H9 (cell line): ENCODE measurements at regions not wholly inside any gene's neighbourhood (a gene's known extent, or its start where the extent isn't known, plus 50 kb on each side); places are given as distances from the start of the nearest gene placed in this dataset.

ENCODE experiments used
- DNase-seq: peaks from one replicate; pipeline ENCODE4 v3.0.0-alpha.2; 2017
- H2AFZ ChIP-seq: one replicate; pipeline ENCODE4 v1.6.1; 2013; ENCODE audit warnings: mild to moderate bottlenecking, low read length, control low read depth, moderate library complexity
- H2AK5ac ChIP-seq: 2 replicates; pipeline ENCODE4 v1.6.1; 2013; ENCODE audit warnings: low read length, control low read depth, mixed read lengths; ENCODE audit not compliant: insufficient read length
- H2BK120ac ChIP-seq: one replicate; pipeline ENCODE4 v1.6.1; 2013; ENCODE audit warnings: low read depth, mild to moderate bottlenecking, low read length, control low read depth, inconsistent platforms; ENCODE audit not compliant: poor library complexity, severe bottlenecking
- H2BK12ac ChIP-seq: 2 replicates; pipeline ENCODE4 v1.6.1; 2013; ENCODE audit warnings: low read length, control low read depth, mixed read lengths, low read depth; ENCODE audit not compliant: insufficient read length
- H2BK15ac ChIP-seq: 2 replicates; pipeline ENCODE4 v1.6.1; 2013; ENCODE audit warnings: low read depth, low read length, control low read depth
- H2BK20ac ChIP-seq: one replicate; pipeline ENCODE4 v1.6.1; 2013; ENCODE audit warnings: low read depth, mild to moderate bottlenecking, low read length, control low read depth, inconsistent platforms; ENCODE audit not compliant: poor library complexity, severe bottlenecking
- H2BK5ac ChIP-seq: 2 replicates; pipeline ENCODE4 v1.6.1; 2013; ENCODE audit warnings: low read length, control low read depth, mixed read lengths; ENCODE audit not compliant: insufficient read length
- H3K14ac ChIP-seq: 2 replicates; pipeline ENCODE4 v1.6.1; 2013; ENCODE audit warnings: low read length, control low read depth; ENCODE audit not compliant: insufficient read depth
- H3K18ac ChIP-seq: 2 replicates; pipeline ENCODE4 v1.6.1; 2013; ENCODE audit warnings: low read depth, mild to moderate bottlenecking, mixed read lengths, low read length, control low read depth; ENCODE audit not compliant: insufficient read length
- H3K23ac ChIP-seq: 2 replicates; pipeline ENCODE4 v1.6.1; 2013; ENCODE audit warnings: low read length, control low read depth, mixed read lengths, low read depth; ENCODE audit not compliant: insufficient read length
- H3K23me2 ChIP-seq: 2 replicates; pipeline ENCODE4 v1.6.1; 2013; ENCODE audit warnings: low read depth, mild to moderate bottlenecking, mixed read lengths, low read length, control low read depth; ENCODE audit not compliant: insufficient read length, poor library complexity, severe bottlenecking
- H3K27ac ChIP-seq: 2 replicates; pipeline ENCODE4 v1.5.1; 2013; ENCODE audit warnings: low read length, control low read depth, mixed read lengths, low read depth; ENCODE audit not compliant: insufficient read length
- H3K27me3 ChIP-seq: 2 replicates; pipeline ENCODE4 v1.6.1; 2013; ENCODE audit warnings: low read length, control low read depth, inconsistent platforms; ENCODE audit not compliant: insufficient read depth
- H3K4ac ChIP-seq: 2 replicates; pipeline ENCODE4 v1.6.1; 2013; ENCODE audit warnings: low read depth, mild to moderate bottlenecking, control low read depth, inconsistent platforms, low read length, moderate library complexity
- H3K4me1 ChIP-seq: 2 replicates; pipeline ENCODE4 v1.6.1; 2013; ENCODE audit warnings: low read length, control low read depth, inconsistent platforms; ENCODE audit not compliant: insufficient read depth
- H3K4me2 ChIP-seq: 2 replicates; pipeline ENCODE4 v1.6.1; 2013; ENCODE audit warnings: low read length, control low read depth, mixed read lengths; ENCODE audit not compliant: insufficient read length, insufficient read depth
- H3K56ac ChIP-seq: 2 replicates; pipeline ENCODE4 v1.6.1; 2013; ENCODE audit warnings: low read depth, mild to moderate bottlenecking, mixed read lengths, low read length, control low read depth; ENCODE audit not compliant: insufficient read length
- H3K79me1 ChIP-seq: 2 replicates; pipeline ENCODE4 v1.6.1; 2013; ENCODE audit warnings: low read depth, mild to moderate bottlenecking, moderate library complexity, low read length, control low read depth, inconsistent platforms; ENCODE audit not compliant: insufficient read depth, poor library complexity, severe bottlenecking
- H3K79me2 ChIP-seq: 2 replicates; pipeline ENCODE4 v1.6.1; 2013; ENCODE audit warnings: low read length, control low read depth, inconsistent platforms; ENCODE audit not compliant: insufficient read depth
- H3K9ac ChIP-seq: 2 replicates; pipeline ENCODE4 v1.6.1; 2013; ENCODE audit warnings: low read length, control low read depth, mixed read lengths; ENCODE audit not compliant: insufficient read length; ENCODE audit errors: extremely low read depth
- H3K9me3 ChIP-seq: one replicate; pipeline ENCODE4 v1.6.1; 2013; ENCODE audit warnings: low read depth, low read length, inconsistent platforms; ENCODE audit not compliant: control insufficient read depth
- H3T11ph ChIP-seq: one replicate; pipeline ENCODE4 v1.6.1; 2013; ENCODE audit warnings: mild to moderate bottlenecking, low read length, control low read depth, inconsistent platforms
- H4K20me1 ChIP-seq: one replicate; pipeline ENCODE4 v1.6.1; 2013; ENCODE audit not compliant: control insufficient read depth, insufficient read length, insufficient read depth
- H4K5ac ChIP-seq: 2 replicates; pipeline ENCODE4 v1.6.1; 2013; ENCODE audit warnings: low read depth, mild to moderate bottlenecking, mixed read lengths, low read length, control low read depth; ENCODE audit not compliant: insufficient read length
- H4K8ac ChIP-seq: replicated peaks from 2 replicates; pipeline ENCODE4 v1.6.1; 2013; ENCODE audit warnings: low read length, control low read depth, mixed read lengths, low read depth; ENCODE audit not compliant: insufficient read length
- H4K91ac ChIP-seq: 2 replicates; pipeline ENCODE4 v1.6.1; 2013; ENCODE audit warnings: low read depth, mild to moderate bottlenecking, moderate library complexity, mixed read lengths, low read length, control low read depth; ENCODE audit not compliant: insufficient read length
- H3K27ac Mint-ChIP-seq, 3 experiments: 2 replicates in 2 of 3; 3 replicates in 1 of 3; pipeline ENCODE4 v1.8.0; 2020 to 2021; ENCODE audit warnings: mixed read lengths in 3 of 3, mild to moderate bottlenecking in 1 of 3, moderate library complexity in 1 of 3
- H3K27me3 Mint-ChIP-seq: 2 replicates; pipeline ENCODE4 v1.8.0; 2021; ENCODE audit warnings: low read depth, mild to moderate bottlenecking, moderate library complexity, mixed read lengths
- H3K36me3 Mint-ChIP-seq, 3 experiments: 2 replicates in 2 of 3; 3 replicates in 1 of 3; pipeline ENCODE4 v1.8.0; 2020 to 2021; ENCODE audit warnings: low read depth in 3 of 3, mixed read lengths in 3 of 3; ENCODE audit not compliant: insufficient read depth in 1 of 3
- H3K4me1 Mint-ChIP-seq, 2 experiments: 2 replicates each; pipeline ENCODE4 v1.8.0; 2020; ENCODE audit warnings: mixed read lengths in 2 of 2
- H3K4me3 Mint-ChIP-seq, 2 experiments: 2 replicates in 1 of 2; 3 replicates in 1 of 2; pipeline ENCODE4 v1.8.0; 2020 to 2021; ENCODE audit warnings: mild to moderate bottlenecking in 2 of 2, mixed read lengths in 2 of 2, moderate library complexity in 1 of 2
- H3K9me3 Mint-ChIP-seq, 2 experiments: 2 replicates in 1 of 2; 3 replicates in 1 of 2; pipeline ENCODE4 v1.8.0; 2020; ENCODE audit warnings: mild to moderate bottlenecking in 2 of 2, mixed read lengths in 2 of 2, moderate library complexity in 1 of 2
- WGBS: extraction: QIAGEN DNeasy Blood & Tissue Kit; methylation state at CpG from one replicate; pipeline ENCODE4 v1.1.7; 2013; ENCODE audit warnings: missing lambda C conversion rate, low lambda C conversion rate, mixed read lengths; ENCODE audit not compliant: insufficient read length; ENCODE audit errors: extremely low coverage; 5-methylcytosine and 5-hydroxymethylcytosine counted together
- TF ChIP-seq, protein P1 (sequence below): fragments of 200-600 bp; sonication (generic); conservative IDR thresholded peaks from 3 replicates; pipeline ENCODE4 v1.8.0; 2021; ENCODE audit warnings: antibody characterized with exemption, mild to moderate bottlenecking

DNA sequence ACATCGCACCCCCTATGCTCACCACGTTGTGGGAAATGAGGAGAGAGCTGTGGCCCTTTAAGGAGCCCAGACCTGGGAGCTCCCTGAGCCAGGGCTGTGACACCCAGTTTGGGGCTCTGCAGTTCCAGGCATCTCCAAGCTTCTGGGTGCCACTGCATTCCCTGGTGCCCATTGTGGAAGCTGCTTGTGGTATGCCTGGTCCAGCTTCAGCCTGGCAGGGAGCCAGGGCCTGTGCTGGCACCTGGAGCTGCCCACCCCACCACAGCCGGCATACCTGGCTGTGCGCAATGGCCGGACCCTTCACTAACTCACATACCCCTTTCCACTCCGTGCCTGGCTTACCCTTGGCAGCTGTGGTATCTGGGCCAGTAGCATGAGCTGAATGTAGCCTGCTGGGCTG, 107.9 kb upstream of the OR4E1 start:
- Histone ChIP-seq H2AK5ac (no peak overlapping the region), H4K91ac (no peak overlapping the region), H3K18ac (no peak overlapping the region), H3K79me1 (no peaks in the 10 kb centered on the region), H3K4ac (no peak overlapping the region), H2BK20ac (no peak overlapping the region), H3K9ac (no peak overlapping the region), H3K56ac (no peak overlapping the region), H3K27me3 (no peaks in the 10 kb centered on the region), H2BK5ac (no peak overlapping the region), H4K8ac (no peak overlapping the region), H2BK12ac (no peak overlapping the region), H3K23ac (no peak overlapping the region), H3K14ac (no peak overlapping the region), H3K9me3 (no peaks in the 10 kb centered on the region), H2BK120ac (no peak overlapping the region), H3K4me1 (no peaks in the 10 kb centered on the region), H3K23me2 (no peaks in the 10 kb centered on the region), H3K4me2 (no peak overlapping the region), H3K27ac (no peak overlapping the region), H2AFZ (no peak overlapping the region), H2BK15ac (no peak overlapping the region), H4K20me1 (no peaks in the 10 kb centered on the region), H3T11ph (no peak overlapping the region), H3K79me2 (no peaks in the 10 kb centered on the region), H4K5ac (no peak overlapping the region)
- no peaks in the 10 kb centered on the region; a peak in 2 of 7 replicates for H3K36me3 Mint-ChIP-seq
- WGBS = no CpG with 5 or more reads among the region's 6 CpGs
- H3K27ac Mint-ChIP-seq = no peak overlapping the region
- TF ChIP-seq, protein P1, sequence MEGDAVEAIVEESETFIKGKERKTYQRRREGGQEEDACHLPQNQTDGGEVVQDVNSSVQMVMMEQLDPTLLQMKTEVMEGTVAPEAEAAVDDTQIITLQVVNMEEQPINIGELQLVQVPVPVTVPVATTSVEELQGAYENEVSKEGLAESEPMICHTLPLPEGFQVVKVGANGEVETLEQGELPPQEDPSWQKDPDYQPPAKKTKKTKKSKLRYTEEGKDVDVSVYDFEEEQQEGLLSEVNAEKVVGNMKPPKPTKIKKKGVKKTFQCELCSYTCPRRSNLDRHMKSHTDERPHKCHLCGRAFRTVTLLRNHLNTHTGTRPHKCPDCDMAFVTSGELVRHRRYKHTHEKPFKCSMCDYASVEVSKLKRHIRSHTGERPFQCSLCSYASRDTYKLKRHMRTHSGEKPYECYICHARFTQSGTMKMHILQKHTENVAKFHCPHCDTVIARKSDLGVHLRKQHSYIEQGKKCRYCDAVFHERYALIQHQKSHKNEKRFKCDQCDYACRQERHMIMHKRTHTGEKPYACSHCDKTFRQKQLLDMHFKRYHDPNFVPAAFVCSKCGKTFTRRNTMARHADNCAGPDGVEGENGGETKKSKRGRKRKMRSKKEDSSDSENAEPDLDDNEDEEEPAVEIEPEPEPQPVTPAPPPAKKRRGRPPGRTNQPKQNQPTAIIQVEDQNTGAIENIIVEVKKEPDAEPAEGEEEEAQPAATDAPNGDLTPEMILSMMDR = no peak
- DNase-seq = no peak
- H3K27me3 Mint-ChIP-seq = no peaks in the 10 kb centered on the region; the same call in 1 of the 2 replicates
- peaks cover 3 to 5% of the 10 kb centered on the region in 2 experiments; a peak in 2 of 5 replicates for H3K9me3 Mint-ChIP-seq
- peaks cover 9% of the 10 kb centered on the region in 2 experiments for H3K4me1 Mint-ChIP-seq
- no peak overlapping the region for H3K4me3 Mint-ChIP-seq
